Heart left ventricle (tissue), 13 donors: ENCODE measurements at regions not wholly inside any gene's neighbourhood (a gene's known extent, or its start where the extent isn't known, plus 50 kb on each side); places are given as distances from the start of the nearest gene placed in this dataset.

Experiments
- CTCF ChIP-seq, 12 donors: fragments of 200-600 bp; sonication (generic) in 4 of 12; IDR thresholded peaks; one replicate each; pipeline versions ENCODE4 v1.5.0 to v1.8.0; 2018 to 2022; ENCODE audit warnings: antibody characterized with exemption in 12 of 12, mild to moderate bottlenecking in 5 of 12
- POLR2A ChIP-seq, 2 donors: fragments of 450-650 bp; IDR thresholded peaks; one replicate each; pipeline ENCODE4 v1.6.1; 2017; ENCODE audit warnings: antibody characterized with exemption in 2 of 2, mild to moderate bottlenecking in 2 of 2, moderate library complexity in 2 of 2
- donor health status: ischemic (EF 13 %, LVEDD 7.1; RV severe dilation, severe dysfunction).
- donor health status: DM: no; HTN: yes; CAD: no.
- donor health status: DM: no; HTN: no; CAD: no.
- donor health status: ischemic (EF 25% LVEDD 6.9; RV normal size, moderate dysfunction).
- donor health status: ischemic (EF 25% LVEDD 5.7; RV mildly dilated, moderate dysfunction).
- donor health status: ischemic (EF 35%, LVEDD 5.7; RV mildly dilated, moderate dysfunction).
- donor health status: nonischemic (EF 11% LVEDD 7.7; RV severe dilation, severe dysfunction).
- donor health status: DM: yes; HTN: yes; CAD: no.
- donor health status: PGD.
- donor health status: ischemic (EF 29% LVEDD 5.4; RV normal size, mild dysfunction).
- donor health status: nonischemic (EF 23%, LVEDD 6.1; RV moderate dilation, normal function).

- no peak for TF ChIP-seq CTCF (IDR thresholded peaks at IDR 0.05)
- no peak for TF ChIP-seq POLR2A (IDR thresholded peaks at IDR 0.05)
These were observed 700.5 kb upstream of the CDH10 start for GRCh38 chr5:25345240-25345771.
